ENCODE measurements at regions not wholly inside any gene's neighbourhood (a gene's known extent, or its start where the extent isn't known, plus 50 kb on each side); places are given as distances from the start of the nearest gene placed in this dataset.
"Not testable (repeated sequence)": the region's sequence is repeated elsewhere in the genome, so short reads cannot be mapped to it uniquely, and the experiment has no call there.

DNA sequence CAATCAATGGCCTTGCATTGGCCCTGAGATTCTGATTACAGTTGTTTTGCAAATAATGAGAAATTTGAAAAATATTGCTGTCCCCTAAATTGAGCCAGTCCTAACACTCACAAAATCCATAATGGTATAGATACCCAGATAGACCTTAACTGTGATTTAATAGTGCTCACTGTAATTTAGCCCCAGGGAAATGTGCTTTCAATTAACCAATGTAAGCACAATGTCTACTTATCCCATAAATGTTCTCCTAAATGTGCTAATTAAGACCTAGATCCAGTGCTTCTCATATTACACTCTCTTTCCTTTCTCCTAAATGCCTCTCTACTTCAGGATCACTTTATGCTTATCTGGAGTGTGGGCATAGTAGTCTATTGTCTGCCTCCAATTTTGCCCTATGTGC lies 417.8 kb upstream of the CCL2 start:
- no peak for DNase-seq (ENCODE audit: low spot score)

DNA sequence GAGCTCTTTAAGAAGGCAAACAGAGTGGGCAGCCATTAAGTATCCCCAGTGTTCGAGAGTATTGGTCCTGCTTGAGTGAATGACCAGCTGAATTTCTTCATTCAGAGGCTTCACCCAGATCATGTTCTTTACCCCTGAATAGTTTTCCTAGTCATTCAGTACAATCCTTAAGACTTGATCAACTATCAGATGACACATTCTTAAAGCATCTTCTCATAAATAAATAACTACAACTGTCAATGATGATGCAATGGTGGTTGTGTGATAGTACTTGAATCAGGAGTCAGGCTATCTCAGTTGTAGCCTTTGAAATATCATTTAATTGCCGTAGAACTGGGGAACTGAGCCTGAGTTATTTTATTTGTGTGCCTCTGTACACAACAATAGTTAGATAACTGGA lies 416.8 kb upstream of the CCL2 start:
- no peak for DNase-seq (ENCODE audit: low spot score)

DNA sequence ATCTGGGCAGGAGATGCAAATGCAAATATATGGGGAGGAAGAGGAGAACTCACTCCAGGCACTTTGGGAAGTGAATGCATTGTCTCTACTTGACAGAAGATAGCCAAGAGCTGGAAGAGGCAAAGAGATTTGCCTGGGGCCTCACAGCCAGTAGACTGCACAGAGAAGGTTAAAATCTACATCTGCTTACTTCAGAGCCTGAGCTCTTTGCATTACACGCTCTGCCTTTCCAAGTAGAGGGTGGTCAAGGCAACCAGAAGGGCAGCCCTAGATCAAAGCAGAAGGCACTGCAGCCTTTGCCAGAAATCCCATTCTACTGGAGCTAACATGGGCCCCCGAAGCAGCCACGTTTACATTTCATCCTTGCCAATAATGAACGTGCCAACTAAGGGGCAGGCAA lies 407.2 kb upstream of the CCL2 start:
- DNase-seq (ENCODE audit: low spot score) = no peak

DNA sequence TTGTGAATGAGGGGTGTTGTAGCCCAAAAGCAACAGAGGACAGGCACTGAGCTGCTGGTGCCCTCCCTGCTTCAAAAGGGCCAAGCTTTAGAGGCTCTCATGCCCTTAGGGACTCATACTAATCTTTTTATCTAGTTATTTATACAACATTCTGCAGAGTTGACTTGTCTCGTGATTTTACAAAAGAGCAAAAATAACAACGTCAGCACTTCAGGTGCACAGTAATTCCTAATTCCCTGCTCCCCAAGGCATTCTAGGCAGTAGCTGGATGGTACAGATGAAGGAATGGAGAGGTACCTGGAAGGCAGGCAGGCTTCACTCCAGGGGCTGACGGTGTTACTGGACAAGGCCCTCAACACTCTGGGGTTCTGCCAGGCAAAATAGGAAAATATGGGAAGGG lies 406.7 kb upstream of the CCL2 start:
- DNase-seq (ENCODE audit: low spot score) = no peak

DNA sequence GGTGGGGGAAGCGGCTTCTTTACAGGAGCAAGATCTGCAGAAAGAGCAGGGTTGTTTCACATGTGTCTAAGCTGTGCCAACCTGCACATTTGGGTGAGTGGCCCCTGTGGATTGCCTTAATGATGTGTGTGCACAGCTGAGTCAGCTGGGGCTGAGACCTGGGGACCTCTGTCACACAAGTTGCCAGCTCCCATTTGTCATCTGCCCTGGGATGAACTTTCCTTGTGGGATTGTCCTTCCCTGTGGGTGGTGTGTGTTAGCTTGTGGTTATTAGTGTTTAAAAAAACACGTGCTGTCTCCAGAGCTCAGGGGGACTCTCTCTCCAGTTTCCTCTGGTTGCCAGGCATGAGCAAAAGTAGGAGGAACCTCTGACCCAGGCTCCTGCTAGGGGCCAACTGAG lies 400.5 kb upstream of the CCL2 start:
- DNase-seq (ENCODE audit: low spot score) = no peak

DNA sequence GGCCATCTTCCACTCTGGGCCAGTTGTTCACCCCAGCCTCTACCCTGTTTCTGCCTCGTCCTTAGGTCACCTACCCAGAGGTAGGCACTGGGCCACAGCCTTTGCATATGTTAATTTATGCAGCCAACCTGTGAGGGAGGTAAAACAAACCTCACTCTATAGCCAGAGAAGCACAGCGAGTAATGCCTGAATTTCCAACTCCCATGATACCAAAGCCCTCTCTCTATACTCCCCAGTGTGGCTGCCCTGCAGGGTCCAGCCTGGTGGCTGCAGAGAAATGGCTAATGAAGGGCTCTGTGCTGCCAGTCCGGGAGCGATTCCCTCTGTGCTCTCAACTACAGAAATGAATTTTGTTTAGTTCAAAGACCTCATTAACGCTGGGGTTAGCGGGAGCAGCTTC lies 397.0 kb upstream of the CCL2 start:
- DNase-seq (ENCODE audit: low spot score) = no peak

DNA sequence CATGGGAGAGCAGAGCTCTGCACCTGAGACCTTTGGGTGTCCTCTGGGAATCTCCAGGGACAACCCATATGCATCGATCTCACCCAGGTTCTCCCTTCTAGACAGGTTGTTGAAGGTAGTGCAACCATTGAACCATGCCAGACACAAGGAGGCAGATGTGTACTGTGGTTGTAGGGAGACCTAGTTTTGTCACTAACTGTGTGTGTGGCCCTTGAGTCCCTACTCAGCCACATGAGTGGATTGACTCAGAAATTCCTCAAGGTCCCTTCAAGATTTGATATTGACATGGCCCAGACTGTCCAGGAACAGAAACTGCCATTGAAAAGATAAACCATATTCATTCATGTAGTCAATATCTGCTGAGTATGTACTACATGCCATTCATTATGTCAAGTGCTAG lies 396.4 kb upstream of the CCL2 start:
- DNase-seq (ENCODE audit: low spot score) = no peak

DNA sequence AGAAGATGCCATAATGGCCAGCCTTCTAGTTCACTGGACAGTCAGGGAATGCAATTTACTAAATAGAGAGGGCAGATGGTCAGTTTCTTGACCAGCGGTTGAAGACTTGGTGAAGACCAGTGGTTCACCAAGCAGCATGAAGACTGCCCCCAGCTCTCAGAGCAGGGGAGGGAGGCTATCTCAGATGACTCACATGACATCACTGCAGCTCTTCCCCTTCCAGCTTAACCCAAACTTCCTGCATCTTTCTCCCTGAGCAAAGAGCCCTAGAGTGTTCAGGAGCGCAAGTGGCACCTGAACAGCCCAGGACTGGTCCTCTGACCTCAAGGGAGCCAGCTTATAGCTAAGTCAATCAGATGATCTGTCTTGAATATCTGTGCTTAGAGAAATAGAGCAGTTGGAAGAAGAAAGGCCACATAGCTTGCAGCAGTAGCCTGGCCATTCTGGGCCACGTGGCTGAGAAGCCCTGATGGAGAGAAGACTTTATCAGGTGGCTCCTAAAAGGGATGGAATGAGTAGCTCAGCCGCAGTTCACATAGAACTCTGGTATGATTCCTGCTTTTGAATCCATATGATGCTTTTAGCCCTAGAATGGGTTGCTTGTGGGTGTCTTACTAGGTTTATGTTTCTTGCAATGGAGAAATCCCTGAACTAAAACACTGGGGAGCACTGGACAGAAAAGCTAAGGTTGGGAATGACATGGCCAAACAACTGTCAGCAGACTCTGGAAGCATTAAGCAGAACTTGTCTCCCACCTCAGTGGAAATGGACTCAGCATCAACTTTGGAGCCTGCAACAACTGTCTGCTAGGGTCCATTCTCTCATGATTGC lies 392.1 kb upstream of the CCL2 start:
- DNase-seq (ENCODE audit: low spot score) = no peak

DNA sequence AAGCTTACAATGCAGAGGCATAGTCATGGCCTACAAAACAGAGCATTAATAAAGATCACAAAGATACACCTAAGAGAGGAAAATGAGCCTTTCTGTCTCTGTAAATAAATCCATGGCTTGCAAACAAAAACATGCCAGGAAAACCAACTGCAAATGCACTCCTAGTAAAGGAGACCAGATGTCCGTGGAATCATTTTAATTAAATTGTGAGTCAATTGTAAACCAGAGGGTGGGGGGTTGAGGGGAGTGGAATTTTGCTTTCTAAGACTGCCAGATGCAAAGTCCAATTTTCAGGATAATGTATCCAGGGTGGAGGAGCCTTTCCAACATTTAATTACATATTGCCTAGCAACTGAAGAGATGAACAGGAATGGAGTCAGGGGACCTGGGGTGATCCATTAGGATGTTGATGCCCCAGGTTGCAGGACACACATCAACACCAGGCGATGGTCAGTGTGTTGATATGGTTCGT lies 390.3 kb upstream of the CCL2 start:
- no peak for DNase-seq (ENCODE audit: low spot score)

DNA sequence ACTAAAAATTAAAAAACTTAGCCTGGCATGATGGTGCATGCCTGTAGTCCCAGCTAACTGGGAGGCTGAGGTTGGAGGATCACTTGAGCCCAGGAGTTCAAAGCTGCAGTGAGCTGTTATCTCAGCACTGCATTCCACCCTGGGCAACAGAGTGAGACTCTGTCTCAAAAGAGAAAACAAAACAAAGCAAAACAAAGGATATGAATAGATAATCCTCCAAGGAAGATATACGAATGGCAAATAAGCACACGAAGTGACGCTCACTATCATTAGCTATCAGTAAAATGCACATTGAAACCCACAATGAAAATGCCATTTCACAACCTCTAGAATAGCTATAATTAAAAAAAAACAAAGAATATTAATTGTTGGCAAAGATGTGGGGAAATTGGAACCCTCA lies 386.2 kb upstream of the CCL2 start:
- DNase-seq (ENCODE audit: low spot score) = no peak

DNA sequence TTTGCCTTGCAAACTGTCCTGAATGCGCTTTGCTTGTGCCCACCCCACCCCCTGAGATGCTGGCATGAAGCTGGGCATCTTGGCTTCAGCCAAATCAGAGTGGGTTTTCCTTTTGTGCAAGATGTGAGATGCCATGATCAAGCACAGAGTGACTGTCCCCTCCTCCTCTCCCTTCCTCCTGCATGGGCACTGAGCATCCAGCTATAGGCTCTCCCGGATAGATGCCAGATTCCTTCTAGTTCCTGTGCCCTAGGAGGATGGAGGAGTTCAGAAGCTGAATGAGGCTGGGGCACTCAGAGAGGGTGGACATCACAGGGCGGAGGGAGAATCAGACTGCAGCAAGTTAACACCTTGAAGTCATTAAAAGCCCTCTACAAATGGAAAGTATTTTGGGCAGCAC lies 384.1 kb upstream of the CCL2 start:
- no peak for DNase-seq (ENCODE audit: low spot score)

DNA sequence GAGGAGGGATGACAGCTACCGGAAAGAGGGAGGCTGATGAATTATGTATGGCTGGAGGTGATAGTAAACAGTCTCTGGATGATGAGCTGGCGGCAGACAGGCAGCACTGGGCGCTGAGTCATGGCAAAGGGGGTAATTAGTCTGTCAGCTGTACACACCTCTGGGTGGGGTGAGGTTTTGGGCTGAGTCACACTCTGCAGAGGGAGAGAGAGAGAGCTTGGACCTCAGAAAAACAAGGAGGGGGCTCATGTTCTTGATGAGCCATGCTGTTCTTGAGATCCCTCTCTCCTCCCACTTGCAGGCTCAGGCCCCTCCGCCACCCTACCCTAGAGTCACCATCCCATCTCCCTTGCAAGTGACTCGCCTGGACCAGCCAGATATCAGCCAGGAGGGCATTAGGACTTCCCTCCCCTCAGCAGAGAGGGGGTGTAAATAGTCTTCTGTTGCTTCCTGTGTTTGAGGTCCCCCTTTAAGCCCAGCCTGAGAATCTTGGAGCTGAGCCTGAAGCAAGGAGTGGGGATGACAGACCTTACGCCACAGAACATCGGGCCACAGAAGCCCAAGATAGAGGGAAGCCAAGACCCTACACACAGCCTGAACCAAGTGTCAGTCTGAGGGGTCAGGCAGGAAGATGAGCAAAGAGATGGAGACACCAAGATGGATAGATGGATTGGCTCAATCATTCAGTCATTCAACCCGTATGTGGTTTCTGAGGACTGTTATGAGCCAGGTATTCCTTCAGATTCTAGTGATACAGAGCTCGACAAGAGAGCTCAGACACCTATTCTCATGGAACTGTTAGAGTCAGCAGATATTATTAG lies 383.2 kb upstream of the CCL2 start:
- no peak for DNase-seq (ENCODE audit: low spot score)

DNA sequence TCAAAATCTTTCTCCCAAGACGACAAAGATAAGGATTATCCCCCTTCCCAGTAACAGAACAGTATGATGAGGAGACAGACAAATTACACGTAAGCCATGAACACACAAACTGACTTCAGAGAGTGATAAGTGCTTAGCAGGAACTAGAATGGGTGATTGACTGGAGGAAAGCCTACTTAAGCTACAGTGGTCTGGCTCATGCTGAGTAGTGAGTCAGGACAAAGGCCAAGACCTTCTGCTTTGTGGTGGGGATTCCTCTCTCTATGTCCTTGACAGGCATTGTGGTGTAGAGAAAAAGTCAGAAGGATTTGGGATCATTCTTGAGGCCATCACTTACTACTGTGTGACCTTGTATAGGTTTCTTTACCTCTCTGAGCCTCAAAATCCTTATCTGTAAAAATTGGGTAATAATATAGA lies 381.9 kb upstream of the CCL2 start:
- DNase-seq (ENCODE audit: low spot score) = no peak

DNA sequence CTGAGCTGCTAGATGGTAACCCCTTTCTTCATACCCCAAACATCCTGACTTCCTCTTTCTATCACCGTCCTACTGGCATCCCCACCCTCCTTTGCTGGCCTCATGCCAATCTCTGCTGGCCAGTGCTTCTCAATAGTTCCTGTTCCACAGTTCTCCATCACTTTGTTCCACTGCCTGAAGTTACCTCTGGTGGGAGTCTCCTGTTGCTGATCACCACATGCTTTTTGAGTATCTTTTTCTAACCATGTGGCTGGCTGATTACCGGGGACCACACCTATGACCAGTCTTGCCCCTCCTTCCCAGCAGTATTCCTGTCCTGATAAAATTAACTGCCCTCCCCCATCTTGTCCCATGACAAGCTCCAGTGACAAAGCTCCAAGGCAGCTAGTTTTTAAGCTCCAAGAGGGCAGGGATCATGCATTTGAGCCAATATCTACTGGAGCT lies 380.4 kb upstream of the CCL2 start:
- DNase-seq (ENCODE audit: low spot score) = no peak

DNA sequence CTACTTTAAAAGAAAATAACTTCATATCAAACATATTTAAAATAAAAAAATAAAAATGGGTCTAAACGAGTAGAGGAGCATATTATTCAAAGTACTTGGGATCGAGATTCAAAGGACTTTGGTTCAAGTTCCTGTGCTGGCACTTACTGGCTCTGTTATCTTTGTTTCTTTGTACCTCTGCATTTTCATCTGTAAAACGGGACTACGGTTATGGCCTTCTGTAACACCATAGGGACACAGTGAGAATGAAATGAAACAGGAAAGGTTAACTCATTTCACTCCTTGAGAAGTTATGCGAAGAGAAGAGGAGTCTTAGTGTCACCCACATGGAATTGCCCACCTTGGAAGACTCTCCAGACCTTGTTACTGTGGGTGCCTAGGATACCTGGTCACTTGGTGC lies 379.1 kb upstream of the CCL2 start:
- no peak for DNase-seq (ENCODE audit: low spot score)

DNA sequence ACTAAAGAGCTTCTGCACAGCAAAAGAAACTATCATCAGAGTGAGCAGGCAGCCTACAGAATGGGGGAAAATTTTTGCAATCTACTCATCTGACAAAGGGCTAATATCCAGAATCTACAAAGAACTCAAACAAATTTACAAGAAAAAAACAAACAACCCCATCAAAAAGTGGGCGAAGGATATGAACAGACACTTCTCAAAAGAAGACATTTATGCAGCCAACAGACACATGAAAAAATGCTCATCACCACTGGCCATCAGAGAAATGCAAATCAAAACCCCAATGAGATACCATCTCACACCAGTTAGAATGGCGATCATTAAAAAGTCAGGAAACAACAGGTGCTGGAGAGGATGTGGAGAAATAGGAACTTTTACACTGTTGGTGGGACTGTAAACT lies 372.8 kb upstream of the CCL2 start:
- DNase-seq (ENCODE audit: low spot score) = not testable (repeated sequence)

DNA sequence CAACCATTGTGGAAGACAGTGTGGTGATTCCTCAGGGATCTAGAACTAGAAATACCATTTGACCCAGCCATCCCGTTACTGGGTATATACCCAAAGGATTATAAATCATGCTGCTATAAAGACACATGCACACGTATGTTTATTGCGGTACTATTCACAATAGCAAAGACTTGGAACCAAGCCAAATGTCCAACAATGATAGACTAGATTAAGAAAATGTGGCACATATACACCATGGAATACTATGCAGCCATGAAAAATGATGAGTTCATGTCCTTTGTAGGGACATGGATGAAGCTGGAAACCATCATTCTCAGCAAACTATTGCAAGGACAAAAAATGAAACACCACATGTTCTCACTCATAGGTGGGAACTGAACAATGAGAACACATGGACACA lies 372.4 kb upstream of the CCL2 start:
- DNase-seq (ENCODE audit: low spot score) = not testable (repeated sequence)

DNA sequence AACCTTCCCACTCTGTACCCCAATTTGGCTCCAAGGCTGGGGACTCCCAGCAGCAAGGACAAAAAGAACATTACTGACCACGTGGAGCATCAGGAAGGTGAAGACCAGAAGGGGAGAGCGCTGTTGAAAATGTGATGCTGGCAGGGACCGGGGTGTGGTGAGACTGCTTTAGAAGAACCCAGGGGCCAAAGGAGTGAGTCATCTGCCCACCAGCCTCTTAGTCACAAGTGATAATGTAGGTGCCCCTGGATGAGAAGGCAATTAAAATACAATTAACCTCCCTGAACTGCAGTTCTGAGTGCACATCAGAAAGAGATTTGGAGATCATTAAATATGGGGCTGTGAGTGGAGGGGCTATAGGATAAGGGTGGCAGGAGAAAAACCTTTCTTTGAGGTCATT lies 366.6 kb upstream of the CCL2 start:
- DNase-seq (ENCODE audit: low spot score) = no peak

DNA sequence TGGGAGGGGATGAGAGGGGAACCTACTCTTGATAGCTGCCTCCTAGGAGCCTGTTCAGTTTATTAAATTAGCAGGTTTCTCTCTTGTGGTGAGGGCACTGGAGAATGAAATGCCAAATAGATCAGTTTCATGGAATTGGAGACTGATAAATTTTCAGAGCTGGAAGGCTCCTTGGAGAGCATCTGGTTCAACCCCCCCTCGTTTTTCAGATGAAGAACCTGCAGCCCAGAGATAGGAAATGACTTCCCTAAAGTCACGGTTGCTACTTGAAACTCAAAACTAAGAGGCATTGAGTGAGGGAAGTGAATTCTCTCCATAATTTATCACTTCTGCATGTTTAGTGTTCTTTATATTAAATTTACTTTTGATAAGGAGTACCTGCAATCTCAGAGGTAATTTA lies 366.0 kb upstream of the CCL2 start:
- no peak for DNase-seq (ENCODE audit: low spot score)

DNA sequence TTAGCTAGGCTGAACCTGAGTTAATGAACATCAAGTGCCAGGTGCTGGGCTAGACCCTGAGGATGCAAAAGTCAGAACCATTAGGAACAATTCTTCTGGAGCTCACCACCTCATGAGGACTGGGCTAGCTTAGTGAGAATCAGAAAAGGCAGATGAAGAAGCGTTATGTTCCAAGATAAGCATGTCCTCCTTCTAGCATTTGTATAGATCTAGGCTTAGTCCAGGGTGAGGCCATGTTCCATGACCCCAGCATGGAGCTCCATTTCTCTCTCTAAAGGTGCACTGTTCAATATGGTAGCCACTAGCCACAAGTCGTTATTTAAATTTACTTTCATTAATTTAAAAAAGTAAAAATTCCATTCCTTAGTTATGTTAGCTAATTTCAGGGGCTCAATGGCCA lies 365.3 kb upstream of the CCL2 start:
- no peak for DNase-seq (ENCODE audit: low spot score)

DNA sequence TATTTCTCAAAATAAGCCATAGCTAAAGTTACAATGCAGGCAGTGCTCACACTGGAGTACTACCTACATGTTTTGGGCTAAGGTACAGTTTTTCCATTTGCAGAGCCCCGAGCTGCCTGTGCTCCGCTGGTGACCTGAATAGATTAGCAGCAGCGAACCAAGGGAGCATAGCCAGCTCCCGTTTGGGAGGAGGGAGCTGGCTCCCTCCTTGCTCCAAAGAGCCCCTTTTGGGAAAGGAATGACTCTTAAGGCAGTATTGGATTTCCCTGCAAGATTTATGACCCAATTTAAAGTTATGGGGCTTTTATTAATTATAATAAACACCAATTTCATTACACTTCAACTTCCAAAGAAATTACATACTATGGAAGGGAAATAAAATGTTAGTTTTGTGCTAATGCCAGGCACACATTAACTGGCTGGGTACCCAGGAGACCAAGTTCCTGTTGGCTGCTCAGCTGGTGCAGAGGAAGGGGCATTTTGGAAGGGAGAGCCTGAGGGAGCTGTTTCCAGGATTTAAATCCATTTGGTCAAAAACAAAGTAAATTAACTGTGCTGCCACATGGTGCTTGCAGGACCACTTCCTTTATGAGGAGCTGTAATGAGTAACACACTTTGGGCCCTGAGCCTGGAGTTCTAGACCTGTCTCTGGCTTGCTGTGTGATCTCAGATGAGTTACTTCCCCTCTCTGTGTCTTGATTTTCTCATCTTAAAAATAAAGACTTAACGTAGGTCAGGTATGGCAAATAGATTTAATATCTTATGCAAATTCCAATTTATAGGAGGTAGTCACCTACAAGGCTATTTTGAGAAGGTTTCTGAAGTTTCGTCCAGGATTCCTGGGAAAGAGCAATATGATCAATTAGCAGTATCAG lies 362.1 kb upstream of the CCL2 start:
- no peak for DNase-seq (ENCODE audit: low spot score)

DNA sequence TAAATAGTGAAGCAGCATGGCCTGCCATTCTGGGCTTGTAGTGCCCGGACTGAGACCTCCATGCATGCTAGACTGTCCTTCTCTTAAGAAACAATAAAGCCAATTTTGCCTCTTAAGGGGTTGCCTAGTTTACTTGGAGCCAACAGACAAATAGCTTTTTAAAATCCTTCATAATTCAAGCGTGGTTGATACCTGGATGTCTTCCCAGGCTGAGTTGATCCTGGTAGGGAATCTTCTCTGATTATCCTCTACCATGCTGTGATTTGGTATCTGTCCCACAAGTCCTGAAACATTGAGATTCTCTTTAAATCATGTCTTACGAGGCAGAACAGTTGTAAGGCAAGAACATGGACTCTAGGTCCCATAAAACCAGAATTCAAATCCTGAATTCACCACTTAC lies 359.6 kb upstream of the CCL2 start:
- no peak for DNase-seq (ENCODE audit: low spot score)

All from globus pallidus (tissue), 1 donor.